Left ventricle myocardium inferior (tissue), 1 donor: ENCODE measurements at regions not wholly inside any gene's neighbourhood (a gene's known extent, or its start where the extent isn't known, plus 50 kb on each side); places are given as distances from the start of the nearest gene placed in this dataset.

Source experiments
- DNase-seq: peaks from one replicate; pipeline ENCODE4 v3.0.0-alpha.2; 2020
- H3K27ac ChIP-seq: fragments of 200-600 bp; replicated peaks from 2 replicates; pipeline ENCODE4 v1.8.0; 2021
- H3K27me3 ChIP-seq: fragments of 200-600 bp; 2 replicates; pipeline ENCODE4 v1.8.0; 2021; ENCODE audit warnings: low read depth
- H3K36me3 ChIP-seq: fragments of 200-600 bp; 2 replicates; pipeline ENCODE4 v1.8.0; 2021
- H3K4me1 ChIP-seq: fragments of 200-600 bp; 2 replicates; pipeline ENCODE4 v1.8.0; 2021
- H3K4me3 ChIP-seq: fragments of 200-600 bp; 2 replicates; pipeline ENCODE4 v1.8.0; 2021; ENCODE audit warnings: mild to moderate bottlenecking, moderate library complexity
- H3K9me3 ChIP-seq: fragments of 200-600 bp; replicated peaks from 2 replicates; pipeline ENCODE4 v1.8.0; 2021
- intact Hi-C: fragments of 100-400 bp; cut with micrococcal nuclease; formaldehyde crosslinking; loops from one replicate; pipeline ENCODE4 v1.11.0; 2022
- TF ChIP-seq, protein P1 (sequence below): fragments of 200-600 bp; IDR thresholded peaks from 2 replicates; pipeline ENCODE4 v1.8.0; 2021; ENCODE audit warnings: antibody characterized with exemption, mild to moderate bottlenecking, borderline replicate concordance
- donor health status: DM: no; HTN: yes; CAD: no; lungs with severe emphysema.

DNA sequence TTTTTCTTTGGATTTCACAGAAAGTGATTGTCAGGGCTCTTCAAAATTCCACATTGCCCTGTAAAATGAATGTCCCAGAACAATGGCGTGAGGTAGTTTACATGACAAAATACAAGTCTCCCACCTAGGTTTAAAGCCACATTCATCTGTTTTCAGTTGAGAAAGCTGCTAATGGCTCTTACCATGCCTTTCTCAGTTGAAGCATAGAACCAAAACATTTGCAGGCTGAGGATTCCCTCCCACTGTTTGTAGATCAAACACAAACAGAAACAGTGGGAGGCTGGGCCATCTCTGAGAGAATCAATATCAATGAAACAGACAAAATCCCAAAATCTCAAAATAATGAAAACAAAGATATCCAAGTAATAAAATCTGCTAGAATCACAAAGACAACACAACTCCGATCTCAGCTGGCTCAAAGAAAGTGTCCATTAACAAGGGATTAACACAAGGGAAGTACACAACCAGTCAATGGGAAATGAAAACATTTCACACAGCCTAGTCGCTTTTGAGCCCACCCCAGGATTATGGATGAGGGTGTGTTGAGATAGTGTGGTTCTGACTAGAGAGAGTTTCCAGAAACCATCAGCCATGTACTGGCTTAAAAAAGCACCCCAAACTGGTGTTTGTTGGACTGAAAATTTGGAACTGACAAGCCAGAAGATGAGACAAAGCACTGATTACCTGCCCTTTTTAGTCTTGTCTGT lies 54.5 kb upstream of the TMEM260 start:
- no peak overlapping the region for H3K4me3 ChIP-seq
- intact Hi-C loops, result no loop called here
- peaks cover 85% of the 10 kb centered on the region for H3K27me3 ChIP-seq
- H3K36me3 ChIP-seq, result no peaks in the 10 kb centered on the region
- H3K4me1 ChIP-seq, result no peaks in the 10 kb centered on the region
- H3K27ac ChIP-seq, result no peak overlapping the region
- TF ChIP-seq, protein P1, sequence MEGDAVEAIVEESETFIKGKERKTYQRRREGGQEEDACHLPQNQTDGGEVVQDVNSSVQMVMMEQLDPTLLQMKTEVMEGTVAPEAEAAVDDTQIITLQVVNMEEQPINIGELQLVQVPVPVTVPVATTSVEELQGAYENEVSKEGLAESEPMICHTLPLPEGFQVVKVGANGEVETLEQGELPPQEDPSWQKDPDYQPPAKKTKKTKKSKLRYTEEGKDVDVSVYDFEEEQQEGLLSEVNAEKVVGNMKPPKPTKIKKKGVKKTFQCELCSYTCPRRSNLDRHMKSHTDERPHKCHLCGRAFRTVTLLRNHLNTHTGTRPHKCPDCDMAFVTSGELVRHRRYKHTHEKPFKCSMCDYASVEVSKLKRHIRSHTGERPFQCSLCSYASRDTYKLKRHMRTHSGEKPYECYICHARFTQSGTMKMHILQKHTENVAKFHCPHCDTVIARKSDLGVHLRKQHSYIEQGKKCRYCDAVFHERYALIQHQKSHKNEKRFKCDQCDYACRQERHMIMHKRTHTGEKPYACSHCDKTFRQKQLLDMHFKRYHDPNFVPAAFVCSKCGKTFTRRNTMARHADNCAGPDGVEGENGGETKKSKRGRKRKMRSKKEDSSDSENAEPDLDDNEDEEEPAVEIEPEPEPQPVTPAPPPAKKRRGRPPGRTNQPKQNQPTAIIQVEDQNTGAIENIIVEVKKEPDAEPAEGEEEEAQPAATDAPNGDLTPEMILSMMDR, result no peak
- H3K9me3 ChIP-seq, result no peaks in the 10 kb centered on the region
- no peak for DNase-seq

DNA sequence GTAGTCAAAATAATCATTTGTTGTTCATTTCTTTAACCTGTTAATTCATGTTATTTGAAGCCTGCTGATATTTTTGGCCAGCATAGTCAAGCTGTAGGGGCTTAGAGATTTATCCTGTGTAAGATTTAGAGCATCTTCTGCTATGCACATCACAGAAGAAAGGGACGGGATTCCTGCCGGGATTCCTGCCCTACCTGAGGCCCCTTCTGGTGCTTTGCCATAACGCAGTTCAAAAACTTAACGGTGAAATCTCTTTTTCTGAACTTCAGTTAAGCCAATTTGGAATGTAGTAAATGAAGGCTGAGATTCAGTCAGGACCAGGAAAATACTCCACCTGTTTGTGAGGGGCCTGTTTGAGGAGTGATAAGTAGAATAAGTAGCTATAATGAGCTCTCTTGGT lies 50.7 kb upstream of the TMEM260 start:
- intact Hi-C loops, result no loop called here
- H3K27ac ChIP-seq, result no peak overlapping the region
- no peak for DNase-seq
- H3K27me3 ChIP-seq, result peaks cover 66% of the 10 kb centered on the region
- H3K9me3 ChIP-seq, result no peaks in the 10 kb centered on the region
- TF ChIP-seq, protein P1, result no peak
- H3K36me3 ChIP-seq, result no peaks in the 10 kb centered on the region
- no peaks in the 10 kb centered on the region for H3K4me1 ChIP-seq
- no peak overlapping the region for H3K4me3 ChIP-seq
